DMS53 (cell line): ENCODE measurements at regions not wholly inside any gene's neighbourhood (a gene's known extent, or its start where the extent isn't known, plus 50 kb on each side); places are given as distances from the start of the nearest gene placed in this dataset.

ENCODE experiments used
- DNase-seq: peaks from one replicate; lab custom pipeline; 2025; lab: John Stamatoyannopoulos, UW

GRCh38 chr2:217656316-217656715 lies 346.5 kb downstream of the TNS1 start:
- DNase-seq = no peak

DNA sequence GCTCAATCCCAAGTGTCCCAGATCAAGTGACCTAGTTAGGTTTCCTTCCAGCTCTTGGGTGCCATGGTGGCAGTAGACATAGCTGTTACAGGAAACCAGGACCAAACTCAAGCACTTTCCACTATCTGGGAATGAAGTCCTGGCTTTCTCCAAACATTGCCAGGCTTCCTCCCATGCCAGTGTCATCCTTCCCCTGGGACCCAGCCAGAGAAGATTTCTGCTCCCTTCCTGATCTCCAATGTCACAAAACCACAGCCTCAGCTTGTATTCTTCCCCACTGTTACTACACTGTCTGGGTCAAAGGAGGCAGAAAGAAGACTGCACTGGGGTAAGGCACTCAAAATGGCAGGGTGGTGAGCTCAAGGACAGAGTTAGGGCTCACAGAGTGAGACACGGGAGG lies 347.1 kb downstream of the TNS1 start:
- DNase-seq = no peak

- no peak for DNase-seq
These were observed 348.6 kb downstream of the TNS1 start for GRCh38 chr2:217654168-217654567.

- peak; percentile 77 for DNase-seq
These were observed 349.8 kb downstream of the TNS1 start for GRCh38 chr2:217652761-217653639.

- DNase-seq = peak; percentile 90
These were observed 352.0 kb downstream of the TNS1 start for GRCh38 chr2:217650716-217651360.

GRCh38 chr2:217650229-217650628 lies 352.6 kb downstream of the TNS1 start:
- peak; percentile 70 for DNase-seq

GRCh38 chr2:217647925-217648324 lies 354.9 kb downstream of the TNS1 start:
- no peak for DNase-seq

DNA sequence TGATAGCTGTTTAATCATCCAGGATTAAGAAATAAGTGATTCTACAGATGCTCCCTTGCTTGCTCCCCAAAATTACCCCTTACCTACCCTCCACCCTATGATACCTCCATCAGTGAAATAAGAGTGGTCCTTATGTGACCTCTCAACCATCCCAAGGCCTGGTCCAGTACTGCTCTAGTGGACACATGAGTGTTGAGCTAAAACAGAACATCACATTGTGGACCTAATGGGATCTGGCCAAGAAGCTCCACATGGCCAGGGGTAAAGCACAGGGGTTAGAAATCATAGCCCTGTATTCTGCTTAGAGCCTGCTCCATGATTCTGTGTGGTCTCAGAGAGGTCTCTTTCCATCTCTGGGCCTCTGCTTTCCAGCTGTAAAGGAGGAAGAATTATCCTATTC lies 355.6 kb downstream of the TNS1 start:
- DNase-seq = no peak

DNA sequence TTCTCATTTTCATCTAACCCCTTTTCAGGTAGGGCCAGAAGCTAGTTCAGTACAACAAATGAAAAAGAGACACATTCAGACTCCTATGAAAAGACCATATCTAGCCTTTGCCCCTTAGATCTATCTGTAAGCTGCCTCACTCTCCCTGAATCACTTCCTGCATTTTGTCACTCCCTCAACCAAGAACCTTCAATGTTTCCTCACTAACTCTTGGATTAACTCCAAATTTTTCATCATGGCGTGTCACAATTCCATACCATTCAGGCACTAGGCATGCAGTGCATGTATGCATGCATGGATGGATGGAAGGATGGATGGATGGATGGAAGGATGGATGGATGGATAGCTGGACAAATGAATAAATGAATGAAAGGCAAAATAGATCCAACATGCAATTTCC lies 356.9 kb downstream of the TNS1 start:
- DNase-seq = no peak

GRCh38 chr2:217643789-217644301 lies 358.9 kb downstream of the TNS1 start:
- no peak for DNase-seq

GRCh38 chr2:217642944-217643343 lies 359.9 kb downstream of the TNS1 start:
- DNase-seq = no peak

GRCh38 chr2:217641960-217642359 lies 360.8 kb downstream of the TNS1 start:
- DNase-seq = no peak

DNA sequence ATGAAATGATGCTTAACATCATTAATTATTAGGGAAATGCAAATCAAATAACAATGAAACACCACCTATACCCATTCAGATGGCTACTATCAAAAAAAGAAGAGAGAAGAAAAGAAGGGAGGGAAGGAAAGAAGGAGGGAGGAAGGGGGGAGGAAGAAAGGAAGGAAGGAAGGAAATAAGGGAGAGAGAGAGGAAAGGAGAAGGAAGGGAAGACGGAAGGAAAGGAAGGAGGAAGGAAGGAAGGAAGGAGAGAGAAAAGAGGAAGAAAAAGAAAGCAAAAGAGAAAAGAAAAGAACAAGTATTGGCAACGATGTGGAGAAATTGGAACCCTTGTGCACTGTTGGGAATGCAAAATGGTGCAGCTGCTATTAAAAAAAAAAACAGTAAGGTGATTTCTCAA lies 363.3 kb downstream of the TNS1 start:
- no peak for DNase-seq

DNA sequence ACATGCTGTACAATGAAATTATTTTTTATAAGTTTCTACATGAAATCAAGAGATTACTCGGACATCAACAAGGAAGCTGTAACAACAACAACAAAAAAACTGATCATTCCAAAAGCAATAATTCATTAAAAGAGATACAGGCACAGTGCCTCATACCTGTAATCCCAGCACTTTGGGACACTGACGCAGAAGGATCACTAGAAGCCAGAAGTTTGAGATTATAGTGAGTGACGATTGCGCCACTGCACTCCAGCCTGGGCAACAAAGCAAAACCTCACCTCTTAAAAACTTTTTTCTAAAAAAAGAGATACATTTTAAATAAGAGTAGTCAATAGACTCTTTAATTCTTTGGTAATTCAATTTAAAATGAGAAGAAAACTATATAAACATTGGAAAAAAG lies 364.3 kb downstream of the TNS1 start:
- no peak for DNase-seq

- no peak for DNase-seq
These were observed 364.8 kb downstream of the TNS1 start for GRCh38 chr2:217638031-217638430.

DNA sequence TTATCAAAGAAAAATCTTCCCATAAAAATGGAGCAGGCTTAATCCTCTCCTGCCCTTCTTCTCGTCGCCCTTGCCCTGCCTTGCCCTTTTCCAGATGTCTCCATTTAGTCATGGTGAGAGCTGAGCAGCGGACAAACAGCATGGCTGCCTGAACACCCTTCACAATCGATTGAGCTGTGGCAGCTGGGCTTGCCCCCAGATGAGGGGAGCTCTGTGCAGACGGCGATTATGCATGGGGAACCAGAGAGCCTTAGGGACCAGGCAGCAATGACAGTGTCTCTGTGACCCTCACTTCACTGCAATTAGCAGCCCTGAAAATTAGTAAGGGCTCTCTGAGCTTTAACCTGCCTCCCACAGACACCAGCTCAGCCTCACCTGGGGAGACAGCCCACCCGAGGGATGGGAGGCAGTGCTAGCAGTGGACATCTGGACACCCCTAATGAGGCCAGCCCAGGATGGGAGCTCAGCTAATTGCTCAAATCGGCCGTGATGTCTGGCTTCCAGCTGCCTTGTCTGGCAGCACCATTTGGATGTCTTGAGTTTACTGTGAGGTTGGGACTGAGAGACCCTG lies 365.7 kb downstream of the TNS1 start:
- DNase-seq = no peak

GRCh38 chr2:217636578-217636977 lies 366.2 kb downstream of the TNS1 start:
- DNase-seq = no peak

DNA sequence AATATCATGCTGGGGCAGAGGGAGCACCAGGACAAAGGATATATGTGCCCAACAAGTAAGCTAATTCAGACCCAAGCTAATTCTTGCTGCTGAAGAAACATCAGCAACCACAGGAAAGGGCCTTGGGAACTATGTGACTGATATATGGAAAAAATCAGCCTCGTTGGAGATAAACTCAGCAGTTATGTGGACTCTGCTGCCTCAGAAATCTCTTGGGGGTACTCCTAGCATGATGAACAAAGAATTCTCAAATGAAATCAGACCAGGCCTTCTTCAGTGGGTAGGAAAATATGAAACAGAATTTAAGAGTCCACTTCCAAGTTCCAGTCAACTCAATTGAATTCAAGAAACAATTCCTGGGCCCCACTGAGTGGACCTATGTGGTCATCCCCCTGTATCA lies 367.9 kb downstream of the TNS1 start:
- DNase-seq = no peak

- DNase-seq = no peak
These were observed 370.8 kb downstream of the TNS1 start for GRCh38 chr2:217632043-217632442.

- no peak for DNase-seq
These were observed 371.7 kb downstream of the TNS1 start for GRCh38 chr2:217631115-217631514.

GRCh38 chr2:217629347-217629746 lies 373.4 kb downstream of the TNS1 start:
- DNase-seq = no peak

DNA sequence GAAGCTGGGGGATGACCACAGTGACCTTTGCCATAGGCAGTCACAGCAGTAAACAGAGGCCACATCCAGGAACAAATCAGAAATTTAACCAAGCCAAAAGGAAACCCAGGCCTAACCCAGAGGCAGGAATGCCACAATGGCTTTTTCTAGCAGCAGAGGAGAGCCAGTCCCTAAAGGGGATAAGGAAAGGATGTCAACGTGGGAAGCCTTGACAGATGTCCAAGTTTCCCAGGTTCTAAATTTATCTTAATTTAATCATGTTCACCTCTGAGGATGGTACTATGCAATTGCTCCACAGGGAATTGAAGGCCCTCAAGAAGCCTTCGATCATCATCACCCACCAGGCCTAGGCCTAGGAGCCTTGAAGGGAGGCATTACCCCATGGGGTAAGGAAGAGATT lies 374.7 kb downstream of the TNS1 start:
- no peak for DNase-seq

- DNase-seq = no peak
These were observed 375.9 kb downstream of the TNS1 start for GRCh38 chr2:217626926-217627325.
